Uterus (tissue), 2 donors: ENCODE measurements at regions not wholly inside any gene's neighbourhood (a gene's known extent, or its start where the extent isn't known, plus 50 kb on each side); places are given as distances from the start of the nearest gene placed in this dataset.

Source experiments
- POLR2A ChIP-seq, 2 donors: fragments of 450-650 bp; IDR thresholded peaks; one replicate each; pipeline ENCODE4 v1.6.1; 2016; ENCODE audit warnings: antibody characterized with exemption in 2 of 2, mild to moderate bottlenecking in 1 of 2, moderate library complexity in 1 of 2
- TF ChIP-seq, protein P1 (sequence below), 4 experiments: fragments of 200-600 bp in 2 of 4; fragments of 450-650 bp in 2 of 4; sonication (generic) in 2 of 4; IDR thresholded peaks; one replicate each; pipeline ENCODE4 v1.5.1; 2016 to 2019; ENCODE audit warnings: antibody characterized with exemption in 4 of 4, mild to moderate bottlenecking in 2 of 4, moderate library complexity in 1 of 4

DNA sequence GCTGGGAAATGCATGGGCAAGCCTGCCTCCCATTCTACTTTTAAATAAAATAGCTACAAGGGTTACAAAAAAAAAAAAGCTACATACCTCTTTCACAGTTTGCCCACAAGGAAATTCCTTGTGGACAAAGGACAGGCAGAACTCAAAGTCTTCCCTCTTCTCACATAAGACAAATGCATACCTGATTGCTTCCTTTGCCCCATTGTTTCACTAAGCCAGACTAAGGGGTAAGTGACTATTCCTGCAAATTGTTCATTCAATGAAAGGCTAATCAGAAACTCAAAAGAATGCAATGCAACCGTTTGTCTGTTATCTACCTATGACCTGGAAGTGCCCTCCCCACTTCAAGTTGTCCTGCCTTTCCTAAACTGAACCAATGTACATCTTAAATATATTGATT, 780.6 kb downstream of the FAM133A start:
- no peak for TF ChIP-seq POLR2A (IDR thresholded peaks at IDR 0.05)
- TF ChIP-seq, protein P1, sequence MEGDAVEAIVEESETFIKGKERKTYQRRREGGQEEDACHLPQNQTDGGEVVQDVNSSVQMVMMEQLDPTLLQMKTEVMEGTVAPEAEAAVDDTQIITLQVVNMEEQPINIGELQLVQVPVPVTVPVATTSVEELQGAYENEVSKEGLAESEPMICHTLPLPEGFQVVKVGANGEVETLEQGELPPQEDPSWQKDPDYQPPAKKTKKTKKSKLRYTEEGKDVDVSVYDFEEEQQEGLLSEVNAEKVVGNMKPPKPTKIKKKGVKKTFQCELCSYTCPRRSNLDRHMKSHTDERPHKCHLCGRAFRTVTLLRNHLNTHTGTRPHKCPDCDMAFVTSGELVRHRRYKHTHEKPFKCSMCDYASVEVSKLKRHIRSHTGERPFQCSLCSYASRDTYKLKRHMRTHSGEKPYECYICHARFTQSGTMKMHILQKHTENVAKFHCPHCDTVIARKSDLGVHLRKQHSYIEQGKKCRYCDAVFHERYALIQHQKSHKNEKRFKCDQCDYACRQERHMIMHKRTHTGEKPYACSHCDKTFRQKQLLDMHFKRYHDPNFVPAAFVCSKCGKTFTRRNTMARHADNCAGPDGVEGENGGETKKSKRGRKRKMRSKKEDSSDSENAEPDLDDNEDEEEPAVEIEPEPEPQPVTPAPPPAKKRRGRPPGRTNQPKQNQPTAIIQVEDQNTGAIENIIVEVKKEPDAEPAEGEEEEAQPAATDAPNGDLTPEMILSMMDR (IDR thresholded peaks at IDR 0.05), result no peak
